Osteocyte (in vitro differentiated cells): ENCODE measurements at regions not wholly inside any gene's neighbourhood (a gene's known extent, or its start where the extent isn't known, plus 50 kb on each side); places are given as distances from the start of the nearest gene placed in this dataset.

Source experiments
- DNase-seq: peaks from one replicate; pipeline ENCODE4 v3.0.0; 2021; ENCODE audit warnings: mixed read lengths; ENCODE audit not compliant: unreplicated experiment; ENCODE audit errors: extremely low spot score
- H3K27ac Mint-ChIP-seq: one replicate; pipeline ENCODE4 v1.8.0; 2021; ENCODE audit warnings: mild to moderate bottlenecking, mixed read lengths; ENCODE audit not compliant: unreplicated experiment
- H3K27me3 Mint-ChIP-seq: one replicate; pipeline ENCODE4 v1.8.0; 2021; ENCODE audit warnings: mixed read lengths; ENCODE audit not compliant: unreplicated experiment
- H3K36me3 Mint-ChIP-seq: one replicate; pipeline ENCODE4 v1.8.0; 2021; ENCODE audit warnings: mixed read lengths; ENCODE audit not compliant: unreplicated experiment
- H3K4me1 Mint-ChIP-seq: one replicate; pipeline ENCODE4 v1.8.0; 2021; ENCODE audit warnings: mixed read lengths; ENCODE audit not compliant: unreplicated experiment
- H3K4me3 Mint-ChIP-seq: one replicate; pipeline ENCODE4 v1.8.0; 2021; ENCODE audit warnings: mild to moderate bottlenecking, moderate library complexity, mixed read lengths; ENCODE audit not compliant: unreplicated experiment
- H3K9me3 Mint-ChIP-seq: one replicate; pipeline ENCODE4 v1.8.0; 2021; ENCODE audit warnings: mixed read lengths; ENCODE audit not compliant: unreplicated experiment
- TF ChIP-seq, protein P1 (sequence below): fragments of 200-600 bp; sonication (generic); IDR thresholded peaks from 2 replicates; pipeline ENCODE4 v1.5.0; 2021; ENCODE audit warnings: antibody characterized with exemption, mild to moderate bottlenecking, moderate library complexity

GRCh38 chr7:26441611-26442277, 150.1 kb downstream of the SNX10 start:
- TF ChIP-seq, protein P1, sequence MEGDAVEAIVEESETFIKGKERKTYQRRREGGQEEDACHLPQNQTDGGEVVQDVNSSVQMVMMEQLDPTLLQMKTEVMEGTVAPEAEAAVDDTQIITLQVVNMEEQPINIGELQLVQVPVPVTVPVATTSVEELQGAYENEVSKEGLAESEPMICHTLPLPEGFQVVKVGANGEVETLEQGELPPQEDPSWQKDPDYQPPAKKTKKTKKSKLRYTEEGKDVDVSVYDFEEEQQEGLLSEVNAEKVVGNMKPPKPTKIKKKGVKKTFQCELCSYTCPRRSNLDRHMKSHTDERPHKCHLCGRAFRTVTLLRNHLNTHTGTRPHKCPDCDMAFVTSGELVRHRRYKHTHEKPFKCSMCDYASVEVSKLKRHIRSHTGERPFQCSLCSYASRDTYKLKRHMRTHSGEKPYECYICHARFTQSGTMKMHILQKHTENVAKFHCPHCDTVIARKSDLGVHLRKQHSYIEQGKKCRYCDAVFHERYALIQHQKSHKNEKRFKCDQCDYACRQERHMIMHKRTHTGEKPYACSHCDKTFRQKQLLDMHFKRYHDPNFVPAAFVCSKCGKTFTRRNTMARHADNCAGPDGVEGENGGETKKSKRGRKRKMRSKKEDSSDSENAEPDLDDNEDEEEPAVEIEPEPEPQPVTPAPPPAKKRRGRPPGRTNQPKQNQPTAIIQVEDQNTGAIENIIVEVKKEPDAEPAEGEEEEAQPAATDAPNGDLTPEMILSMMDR: no peak
- Mint-ChIP-seq H3K9me3 (no peaks in the 10 kb centered on the region), H3K27me3 (peaks cover 4% of the 10 kb centered on the region), H3K36me3 (no peaks in the 10 kb centered on the region), H3K4me3 (no peak overlapping the region), H3K27ac (no peak overlapping the region), H3K4me1 (no peaks in the 10 kb centered on the region)
- DNase-seq: no peak

DNA sequence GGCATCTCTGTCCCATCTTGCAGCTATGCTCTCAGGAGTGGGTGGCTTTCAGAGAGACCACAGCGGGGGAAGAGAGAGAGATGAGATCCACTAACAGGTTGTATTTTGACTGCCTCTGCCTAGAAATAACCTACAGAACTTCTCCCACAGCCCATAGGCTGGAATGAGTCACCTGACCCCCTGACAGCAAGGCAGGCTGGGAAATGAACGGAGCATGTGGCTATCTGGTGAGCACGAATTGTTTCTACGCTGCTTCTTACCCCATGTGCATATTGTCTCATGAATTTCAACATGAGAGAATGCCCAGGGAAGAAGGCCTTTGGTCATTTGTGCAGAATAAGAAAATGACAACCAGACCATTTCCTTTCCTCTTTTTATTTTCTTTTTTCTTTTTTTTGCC, 151.3 kb downstream of the SNX10 start:
- TF ChIP-seq, protein P1: no peak
- no peaks in the 10 kb centered on the region for H3K36me3 Mint-ChIP-seq

GRCh38 chr7:26443751-26444150, 152.1 kb downstream of the SNX10 start:
- TF ChIP-seq, protein P1: no peak

More for the DNA sequence above, 151.3 kb downstream of the SNX10 start:
- Mint-ChIP-seq H3K9me3 (no peaks in the 10 kb centered on the region), H3K4me1 (no peaks in the 10 kb centered on the region), H3K27ac (no peak overlapping the region), H3K27me3 (peaks cover 4% of the 10 kb centered on the region), H3K4me3 (no peak overlapping the region)
- DNase-seq: no peak

DNA sequence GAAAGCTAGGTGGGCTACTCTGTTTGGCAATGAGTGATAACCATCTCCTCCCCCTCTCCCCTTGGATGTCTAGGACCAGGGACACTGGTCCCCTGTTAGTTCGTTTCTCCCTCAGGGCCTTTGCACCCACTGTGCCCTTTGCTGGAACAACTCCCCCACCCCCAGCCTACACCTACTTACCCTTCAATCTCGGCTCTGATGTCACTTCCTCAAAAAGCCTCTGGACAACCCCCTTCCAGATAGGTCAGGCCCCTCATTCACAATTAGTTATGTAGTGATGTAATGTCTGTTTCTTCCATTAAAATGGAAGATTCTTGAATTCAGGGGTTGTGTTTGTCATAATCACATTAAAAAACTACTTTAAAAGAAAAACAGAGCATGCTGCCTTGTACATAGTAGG, 152.9 kb downstream of the SNX10 start:
- TF ChIP-seq, protein P1: no peak
- H3K9me3 Mint-ChIP-seq: no peaks in the 10 kb centered on the region
- H3K4me1 Mint-ChIP-seq: no peaks in the 10 kb centered on the region
- no peaks in the 10 kb centered on the region for H3K36me3 Mint-ChIP-seq
- no peak overlapping the region for H3K4me3 Mint-ChIP-seq
- peaks cover 4% of the 10 kb centered on the region for H3K27me3 Mint-ChIP-seq
- H3K27ac Mint-ChIP-seq: no peak overlapping the region
- no peak for DNase-seq

More at GRCh38 chr7:26443751-26444150, 152.1 kb downstream of the SNX10 start:
- no peaks in the 10 kb centered on the region for H3K9me3 Mint-ChIP-seq
- peaks cover 4% of the 10 kb centered on the region for H3K27me3 Mint-ChIP-seq
- DNase-seq: no peak
- H3K4me1 Mint-ChIP-seq: no peaks in the 10 kb centered on the region
- H3K36me3 Mint-ChIP-seq: no peaks in the 10 kb centered on the region
- no peak overlapping the region for H3K4me3 Mint-ChIP-seq
- no peak overlapping the region for H3K27ac Mint-ChIP-seq

DNA sequence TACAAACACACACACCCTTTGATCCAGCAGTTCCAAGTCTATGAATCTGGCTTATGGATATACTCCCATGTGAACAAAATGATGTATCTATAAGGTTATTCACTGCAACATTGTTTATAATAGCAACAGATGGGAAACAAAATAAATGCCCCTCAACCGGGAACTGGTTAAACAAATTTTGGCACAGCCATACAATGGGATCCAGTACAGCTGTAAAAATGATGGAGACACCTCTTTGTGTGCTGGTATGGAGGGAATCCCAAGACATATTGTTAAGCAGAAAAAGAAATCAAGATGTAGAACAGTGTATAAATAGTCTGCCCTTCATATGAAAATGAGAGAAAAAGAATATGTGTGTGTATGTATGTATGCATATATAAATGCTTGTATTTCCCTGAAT, 155.5 kb downstream of the SNX10 start:
- Mint-ChIP-seq H3K4me1 (no peaks in the 10 kb centered on the region), H3K27me3 (no peaks in the 10 kb centered on the region), H3K9me3 (no peaks in the 10 kb centered on the region), H3K4me3 (no peak overlapping the region), H3K36me3 (no peaks in the 10 kb centered on the region), H3K27ac (no peak overlapping the region)
- no peak for DNase-seq
- TF ChIP-seq, protein P1: no peak
